RPMI8226 (cell line): ENCODE measurements at regions not wholly inside any gene's neighbourhood (a gene's known extent, or its start where the extent isn't known, plus 50 kb on each side); places are given as distances from the start of the nearest gene placed in this dataset.

Source experiments
- DNase-seq: peaks from one replicate; pipeline ENCODE4 v3.0.0-alpha.2; 2015

DNA sequence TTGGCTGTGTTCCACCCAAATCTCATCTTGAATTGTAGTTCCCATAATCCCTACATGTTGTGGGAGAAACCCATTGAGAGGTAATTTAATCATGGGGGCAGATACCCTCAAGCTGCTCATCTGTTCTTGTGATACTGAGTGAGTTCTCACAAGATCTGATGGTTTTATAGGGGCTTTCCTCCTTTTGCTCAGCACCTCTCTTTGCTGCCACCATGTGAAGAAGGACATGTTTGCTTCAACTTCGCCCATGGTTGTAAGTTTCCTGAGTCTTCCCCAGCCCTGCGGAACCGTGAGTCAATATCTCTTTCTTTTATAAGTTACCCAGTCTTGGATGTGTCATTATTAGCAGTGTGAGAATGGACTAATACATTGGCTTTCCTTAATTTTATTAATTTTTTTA lies 527.8 kb downstream of the MDFIC start:
- DNase-seq = no peak

DNA sequence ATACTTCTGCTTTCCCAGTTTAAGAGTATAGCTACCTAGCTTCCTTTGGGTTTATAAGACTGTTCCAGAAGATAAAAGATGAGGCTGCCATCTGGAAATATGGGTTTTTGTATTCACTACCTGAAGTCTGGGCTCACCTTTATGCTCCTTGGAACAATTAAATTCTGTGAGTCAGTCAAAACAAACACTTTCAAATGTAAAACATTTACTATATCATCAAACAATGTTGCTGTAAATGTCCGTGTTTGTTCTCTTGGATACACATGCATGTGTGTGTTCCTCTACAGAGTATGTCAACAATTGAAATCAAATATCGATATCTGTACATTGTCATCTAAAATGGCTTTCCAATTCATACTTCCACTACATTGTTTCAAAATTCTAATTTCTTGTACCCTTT lies 525.6 kb downstream of the MDFIC start:
- DNase-seq = no peak

DNA sequence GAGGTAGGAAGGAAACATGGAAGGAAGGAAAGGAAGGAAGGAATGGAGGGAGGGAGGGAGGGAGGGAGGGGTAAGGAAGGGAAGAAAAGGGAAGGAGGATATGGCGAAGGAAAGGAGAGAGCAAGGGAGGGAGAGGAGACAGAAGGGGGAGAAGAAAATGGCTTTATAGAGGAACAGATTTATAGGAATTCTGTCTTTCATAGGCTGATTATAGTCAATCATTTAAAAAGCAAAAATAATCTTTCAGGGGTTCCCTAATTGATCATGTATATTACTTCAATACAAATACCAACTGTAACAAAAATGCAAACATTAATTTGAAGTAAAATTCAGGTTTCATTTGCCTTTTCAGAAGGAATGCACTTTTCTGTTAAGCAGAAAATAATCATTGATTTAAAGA lies 519.1 kb downstream of the MDFIC start:
- no peak for DNase-seq

DNA sequence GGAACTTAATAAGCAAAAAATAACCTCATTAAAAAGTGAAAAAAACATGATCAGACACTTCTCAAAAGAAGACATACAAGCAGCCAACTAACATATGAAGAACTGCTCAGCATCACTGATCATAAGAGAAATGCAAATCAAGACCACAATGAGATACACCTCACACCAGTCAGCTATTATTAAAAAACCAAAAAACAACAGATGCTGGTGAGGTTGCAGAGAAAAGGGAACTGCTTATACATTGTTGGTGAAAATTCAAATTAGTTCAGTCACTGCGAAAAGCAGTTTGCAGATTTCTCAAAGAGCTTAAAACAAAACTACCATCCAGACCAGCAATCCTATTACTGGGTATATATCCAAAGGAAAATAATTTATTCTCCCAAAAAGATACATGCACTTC lies 513.3 kb downstream of the MDFIC start:
- DNase-seq = no peak

DNA sequence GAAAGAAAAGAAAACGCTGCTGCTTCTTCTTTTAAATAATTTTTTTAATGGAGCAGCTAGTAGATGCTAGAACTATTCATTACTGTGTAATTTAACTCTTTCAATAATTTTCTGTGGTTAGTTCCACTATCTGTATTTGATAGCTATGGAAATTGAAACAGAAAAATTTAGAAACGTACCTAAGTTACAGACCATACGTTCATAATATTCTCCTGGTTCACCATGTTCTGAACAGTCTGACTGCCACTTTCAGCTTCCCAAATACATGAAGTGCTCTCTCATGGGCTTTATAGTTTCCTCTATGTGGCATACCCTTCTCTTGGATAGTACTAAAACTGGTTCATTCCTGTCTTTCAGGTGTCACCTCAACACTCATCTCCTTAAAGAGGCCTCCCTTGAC lies 508.0 kb downstream of the MDFIC start:
- no peak for DNase-seq

DNA sequence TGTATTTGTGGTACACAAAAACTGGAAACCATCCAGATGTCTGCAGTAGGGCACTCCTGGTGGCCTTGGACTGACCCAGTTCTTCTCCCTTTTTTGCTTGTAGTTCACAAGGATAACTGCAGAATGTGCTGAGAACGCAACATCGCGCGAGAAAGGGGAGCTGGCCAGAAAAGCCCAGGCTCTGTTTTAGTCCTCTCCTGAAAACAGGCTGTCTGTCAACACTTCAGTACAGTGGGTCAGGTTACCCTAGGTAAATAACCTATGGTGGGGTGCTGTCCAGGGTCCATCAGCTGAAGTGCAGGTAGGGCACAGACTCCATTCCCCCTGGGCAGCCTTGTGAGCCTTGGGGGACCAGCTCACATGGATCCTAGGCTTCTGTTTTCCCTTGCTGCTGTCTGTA lies 495.8 kb downstream of the MDFIC start:
- DNase-seq = no peak

DNA sequence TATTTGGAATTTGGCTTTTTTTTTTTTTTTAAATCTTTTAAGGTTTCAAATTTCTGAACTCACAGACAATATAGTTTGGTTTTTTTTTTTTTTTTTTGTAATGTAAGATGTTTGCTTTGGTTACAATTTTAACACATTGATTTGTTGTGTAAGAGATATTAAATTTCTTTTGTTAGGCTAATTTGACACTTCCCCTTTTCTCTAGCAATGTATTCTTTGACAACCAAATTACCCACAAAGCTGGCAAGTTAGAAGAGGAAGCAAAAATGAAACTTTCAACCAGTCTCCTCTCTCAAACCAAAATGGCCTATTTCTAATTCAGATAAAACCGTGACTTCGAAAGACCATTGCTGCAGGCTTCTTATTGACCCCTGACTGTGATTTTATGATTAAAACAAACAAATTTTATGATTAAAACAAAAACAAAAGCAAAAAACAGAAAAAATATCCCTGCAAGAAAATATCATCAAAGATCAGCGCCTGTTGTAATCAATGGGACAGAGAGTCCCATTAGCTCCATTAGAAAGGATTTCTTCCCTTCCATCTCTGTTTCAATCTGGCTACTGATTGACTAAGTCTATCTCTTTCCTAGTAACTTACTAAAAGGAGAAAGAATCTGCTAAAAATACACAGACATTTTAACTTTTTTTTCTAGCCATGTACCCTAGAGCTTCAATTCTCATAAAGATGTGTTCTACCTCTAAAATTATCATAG lies 489.2 kb downstream of the MDFIC start:
- DNase-seq = peak; percentile 25

DNA sequence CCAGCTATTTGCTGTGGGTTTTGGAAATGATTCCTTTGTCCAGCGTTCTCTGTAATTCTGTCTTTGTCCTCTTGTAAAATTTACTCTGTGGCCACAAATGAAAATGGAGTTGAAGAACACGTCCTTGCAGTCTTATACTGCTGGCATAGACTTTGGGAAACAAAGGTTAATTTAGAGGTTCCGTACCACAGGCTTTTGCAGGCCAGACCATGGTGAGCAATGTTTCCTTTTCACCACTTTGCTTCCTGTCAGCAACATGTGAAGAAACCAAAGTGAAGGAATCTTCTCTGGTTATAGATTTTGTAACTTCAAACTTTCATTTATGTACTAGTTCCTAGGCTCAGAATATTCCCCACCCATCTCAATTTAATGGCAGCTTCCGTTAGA lies 488.5 kb downstream of the MDFIC start:
- DNase-seq = no peak

DNA sequence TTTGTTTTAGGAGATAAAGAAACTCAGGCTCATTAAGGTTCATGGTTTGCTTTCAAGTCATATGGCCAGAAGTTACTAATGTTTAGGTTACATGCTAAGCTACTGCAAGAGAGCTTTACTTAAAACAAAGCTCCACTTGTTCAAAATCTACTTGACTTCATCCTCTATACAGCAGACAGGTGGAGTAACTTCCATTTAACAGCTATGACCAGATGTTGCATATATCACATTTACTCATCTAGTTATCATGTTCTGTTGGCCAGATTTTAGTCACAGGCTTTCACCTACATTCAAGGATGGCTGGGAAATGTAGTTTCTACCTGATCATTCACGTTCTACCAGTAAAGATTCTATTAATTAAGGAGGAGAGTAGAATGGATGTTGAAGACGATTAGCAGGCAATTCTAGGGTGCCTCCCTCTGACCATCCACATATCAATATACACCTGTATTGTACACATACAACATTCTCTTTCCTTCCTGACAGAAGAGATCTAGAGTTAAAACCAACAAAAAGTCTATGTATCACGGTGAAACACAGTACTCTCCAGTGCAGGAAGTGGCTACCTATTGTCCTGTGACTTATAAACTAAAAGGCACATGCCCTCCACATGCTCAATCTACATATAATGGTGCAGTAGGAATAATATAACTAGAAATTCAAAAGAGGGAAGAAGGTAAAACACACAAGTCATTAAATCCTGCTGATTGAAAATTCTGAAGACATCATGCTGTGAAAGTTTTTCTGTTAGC lies 488.0 kb downstream of the MDFIC start:
- no peak for DNase-seq

DNA sequence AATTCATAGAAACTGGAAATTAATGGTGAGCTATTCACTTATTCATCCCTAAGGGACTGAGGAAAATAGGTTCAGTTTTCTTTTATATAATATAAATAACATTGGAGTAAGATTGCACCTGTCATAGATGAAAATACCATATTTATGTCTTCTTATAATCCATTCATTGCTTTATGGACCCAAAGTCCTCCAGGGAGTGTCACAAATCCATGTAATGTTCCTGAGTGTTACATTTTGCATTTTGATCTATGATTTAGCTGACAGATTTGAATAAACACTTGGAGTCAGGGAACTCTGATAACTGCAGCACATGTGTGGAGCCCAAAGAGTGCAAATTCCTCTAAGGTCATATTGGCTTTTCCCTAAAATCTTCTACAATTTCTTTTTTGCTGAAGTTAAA lies 484.3 kb downstream of the MDFIC start:
- no peak for DNase-seq

DNA sequence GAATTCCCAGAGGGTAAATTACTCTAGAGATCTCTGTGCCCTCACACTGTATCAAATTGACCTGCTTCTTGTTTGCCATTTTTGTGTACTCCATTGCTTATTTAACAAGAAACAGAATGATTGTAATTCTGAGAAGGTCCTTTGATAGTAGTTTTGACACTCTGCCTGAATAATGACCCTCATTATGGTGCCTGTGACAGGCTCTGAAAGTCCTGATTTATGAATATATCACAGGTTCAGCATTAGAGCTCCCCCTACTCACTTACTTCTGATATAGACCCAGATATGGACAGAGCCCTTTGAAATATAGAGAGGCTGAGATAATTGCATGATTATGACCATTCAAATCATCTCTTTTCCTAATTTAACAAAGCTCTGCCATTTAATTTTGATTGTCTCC lies 465.2 kb downstream of the MDFIC start:
- no peak for DNase-seq

DNA sequence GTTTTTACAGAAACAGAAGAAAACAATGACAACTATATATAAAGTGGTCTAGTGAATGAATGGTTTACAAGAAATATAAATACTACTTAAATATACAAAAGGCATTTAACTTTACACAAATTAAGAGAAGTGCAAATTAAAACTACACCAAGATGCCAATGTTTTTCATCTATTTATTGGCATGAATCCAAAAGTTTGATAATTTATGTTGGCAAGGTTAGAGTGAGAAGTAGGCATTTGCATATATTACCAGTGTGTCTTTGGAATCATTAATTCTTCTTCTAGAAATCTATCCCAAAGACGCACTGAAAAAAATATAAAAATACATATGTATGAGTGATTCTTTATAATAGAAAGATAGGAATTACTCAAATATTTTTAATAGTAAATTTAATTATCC lies 457.4 kb downstream of the MDFIC start:
- no peak for DNase-seq

DNA sequence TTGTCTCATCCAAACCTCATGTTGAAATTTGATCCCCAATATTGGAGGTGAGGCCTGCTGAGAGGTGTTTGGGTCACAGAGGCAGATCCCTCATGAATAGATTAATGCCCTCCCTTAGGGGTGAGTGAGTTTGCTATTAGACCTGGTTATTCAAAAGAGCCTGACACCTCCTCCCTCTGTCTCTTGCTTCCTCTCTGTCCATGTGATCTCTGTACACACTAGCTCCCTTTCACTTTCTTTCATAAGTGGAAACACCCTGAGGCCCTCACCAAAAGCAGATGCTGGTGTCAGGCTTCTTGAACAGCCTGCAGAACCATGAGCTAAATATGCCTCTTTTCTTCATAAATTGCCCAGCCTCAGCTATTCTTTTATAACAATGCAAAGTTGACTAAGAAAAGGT lies 447.1 kb downstream of the MDFIC start:
- no peak for DNase-seq

DNA sequence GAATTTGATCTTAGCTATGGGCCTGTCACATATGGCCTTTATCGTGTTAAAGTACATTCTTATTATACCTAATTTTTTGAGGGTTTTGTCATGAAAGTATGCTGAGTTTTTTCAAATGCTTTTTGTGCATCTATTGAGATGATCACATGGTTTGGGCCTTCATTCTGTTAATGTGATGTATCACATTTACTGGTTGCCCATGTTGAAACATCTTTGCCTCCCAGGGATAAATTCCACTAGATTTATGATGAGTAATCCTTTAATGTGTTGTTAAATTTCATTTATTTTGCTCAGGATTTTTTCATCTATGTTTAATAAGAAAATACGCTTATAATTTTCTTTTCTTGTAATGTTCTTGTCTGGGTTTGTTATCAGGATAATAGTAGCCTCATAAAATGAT lies 442.0 kb downstream of the MDFIC start:
- DNase-seq = no peak

DNA sequence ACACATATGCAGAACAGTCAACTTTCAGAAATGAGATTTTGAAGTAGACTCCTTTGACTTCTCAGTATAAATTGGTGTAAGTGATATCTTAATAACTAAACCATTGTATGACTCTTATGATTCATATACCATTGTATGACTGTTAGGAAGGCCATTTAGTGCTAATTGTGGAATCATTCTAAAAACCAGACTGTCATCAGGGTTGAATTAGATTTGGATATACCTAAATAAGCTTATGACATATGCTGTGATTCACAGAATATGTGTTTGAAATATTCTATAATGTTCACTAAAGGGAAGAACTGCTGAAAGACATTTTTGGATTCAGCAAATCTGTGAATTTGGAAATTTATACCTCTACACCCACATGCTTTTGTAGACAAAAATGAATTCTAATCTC lies 438.1 kb downstream of the MDFIC start:
- no peak for DNase-seq

DNA sequence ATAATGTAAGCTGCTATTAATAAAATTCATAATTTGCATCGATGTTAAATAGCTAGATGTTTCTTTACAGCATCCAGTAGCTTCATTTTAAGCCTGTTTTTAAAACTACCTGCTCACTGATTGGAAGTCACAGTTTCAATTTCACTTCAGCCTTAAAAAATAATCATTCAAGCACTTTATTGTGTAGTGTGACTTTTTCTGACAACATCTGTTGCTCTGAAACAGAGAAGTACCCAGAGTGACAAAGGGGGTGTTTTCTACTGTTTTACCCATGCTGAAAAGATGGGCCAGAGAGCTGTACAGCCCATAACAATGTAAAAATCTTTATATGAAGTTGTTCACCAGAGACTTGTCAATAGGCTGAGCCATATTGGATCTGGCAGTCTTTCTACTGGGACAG lies 437.2 kb downstream of the MDFIC start:
- DNase-seq = no peak

DNA sequence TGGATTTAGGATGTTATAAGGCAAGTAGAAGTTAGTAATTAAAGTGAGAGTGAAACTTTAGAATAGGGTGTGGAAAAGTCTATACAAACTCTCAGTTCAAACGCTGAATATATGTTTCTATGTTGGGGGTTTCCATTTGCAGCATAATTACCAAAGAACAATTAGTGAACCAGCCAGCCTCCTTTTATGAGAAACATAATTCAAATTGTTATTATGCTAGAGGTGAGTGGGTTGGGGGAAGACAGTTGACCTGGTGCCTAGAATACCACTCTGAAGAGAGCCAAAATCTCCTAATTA lies 435.8 kb downstream of the MDFIC start:
- no peak for DNase-seq

DNA sequence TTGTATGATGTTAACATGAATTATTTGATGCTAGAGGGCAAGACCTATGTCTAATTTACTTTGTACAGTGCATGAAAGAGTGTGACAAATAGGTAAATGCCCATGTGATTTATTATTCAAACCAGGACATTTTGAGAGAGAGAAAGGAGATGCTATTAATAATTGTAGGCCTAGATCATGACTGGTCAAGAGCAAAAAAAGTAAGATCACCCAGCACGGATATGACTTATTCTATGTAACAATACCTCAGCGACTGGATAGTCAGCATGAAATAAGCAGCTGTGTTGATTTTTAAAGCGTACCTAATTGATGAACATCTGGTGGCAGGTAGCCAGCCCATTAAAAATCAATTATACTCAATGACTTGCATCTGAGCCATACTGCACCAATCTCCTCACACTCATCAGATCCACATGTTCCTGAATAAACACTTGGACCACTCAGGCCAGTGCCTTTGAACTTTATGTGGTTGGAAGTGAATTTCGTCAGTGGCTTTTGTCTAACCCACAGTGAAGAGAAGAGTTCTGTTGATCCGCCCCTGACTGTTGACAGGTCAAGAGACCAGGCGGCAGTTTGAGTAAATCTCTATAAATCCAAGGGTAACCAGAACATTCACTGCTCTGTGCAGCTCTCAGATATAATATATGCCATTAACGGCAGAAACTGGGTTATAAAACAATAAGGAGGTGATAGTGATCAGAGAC lies 435.3 kb downstream of the MDFIC start:
- no peak for DNase-seq

DNA sequence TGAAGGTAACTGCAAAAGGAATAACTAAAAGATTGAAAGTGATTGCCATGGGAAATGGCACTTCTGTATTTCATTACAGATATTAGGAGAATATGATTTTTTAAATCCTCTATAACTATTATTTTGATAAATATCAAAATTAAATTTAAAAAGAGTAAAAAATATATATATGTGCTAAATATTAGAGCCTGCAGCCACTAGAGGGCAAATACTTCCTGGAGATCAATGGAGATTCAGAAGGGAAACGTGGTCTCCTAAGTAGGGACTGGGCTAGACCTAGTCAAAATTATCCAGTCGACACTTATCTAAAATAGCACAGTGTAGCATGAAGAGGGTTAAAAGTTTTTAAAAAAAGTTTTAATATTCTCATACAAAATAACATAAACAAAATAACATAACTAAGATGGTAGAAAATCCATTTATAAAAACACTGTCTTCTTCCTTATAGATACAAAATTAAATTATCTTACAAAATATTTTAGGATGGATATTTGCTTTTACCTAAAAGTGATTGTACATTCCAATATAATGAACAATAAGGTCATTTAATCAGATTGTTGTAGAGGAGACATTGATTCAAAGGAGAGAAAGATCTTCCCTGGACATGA lies 434.3 kb downstream of the MDFIC start:
- DNase-seq = peak; percentile 61

DNA sequence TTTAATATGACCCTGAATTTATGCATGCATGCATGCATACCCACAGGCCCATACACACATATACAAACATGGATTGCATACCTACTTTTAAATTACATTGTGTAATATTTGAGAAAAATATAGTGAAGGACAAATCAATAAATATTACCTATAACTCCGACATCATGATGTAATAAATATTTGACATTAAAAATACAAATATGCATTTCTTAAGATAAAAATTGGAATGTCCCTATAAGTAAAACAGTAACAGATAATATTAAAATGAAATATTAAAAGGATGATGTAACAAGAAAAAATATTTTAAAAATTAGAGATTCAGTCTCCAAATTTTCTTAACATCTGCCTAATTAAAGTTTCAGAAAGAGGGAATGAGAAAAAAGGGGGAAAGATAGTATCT lies 433.0 kb downstream of the MDFIC start:
- no peak for DNase-seq

DNA sequence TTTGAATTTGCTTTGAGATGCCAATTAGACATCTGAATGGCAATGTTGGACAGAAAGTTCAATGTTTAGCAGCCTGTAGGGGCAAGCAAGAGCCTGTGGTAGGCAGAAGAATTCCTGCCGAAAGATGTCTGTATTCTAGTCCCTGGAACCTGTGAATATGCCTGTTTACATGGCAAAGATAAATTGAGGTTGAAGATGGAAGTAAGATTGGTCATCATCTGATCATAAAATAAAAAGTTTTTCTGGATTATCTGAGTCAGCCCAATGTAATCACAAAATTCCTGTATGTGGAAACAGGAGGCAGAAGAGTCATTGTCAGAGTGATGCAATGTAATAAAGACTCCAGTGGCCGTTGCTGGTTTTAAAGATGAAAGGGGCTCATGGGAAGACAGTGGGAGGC lies 430.5 kb downstream of the MDFIC start:
- DNase-seq = no peak

DNA sequence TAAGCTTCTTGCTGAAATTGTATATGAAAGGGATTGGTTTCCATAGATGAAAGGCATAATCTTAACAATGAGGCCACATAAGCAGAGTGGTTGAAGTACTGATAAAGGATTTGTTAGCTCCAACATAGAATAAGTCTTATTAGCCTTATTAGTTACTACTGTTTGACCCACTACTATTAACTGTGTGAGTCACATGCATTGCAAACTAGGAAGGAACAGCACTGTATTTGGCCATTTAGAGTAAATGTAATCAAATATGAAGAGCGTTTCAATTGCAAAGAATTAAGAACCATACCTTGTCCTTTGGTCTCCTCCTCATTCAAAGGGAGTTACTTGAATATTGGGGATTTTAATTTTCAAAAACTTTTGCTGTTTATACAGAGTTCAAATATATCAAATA lies 428.9 kb downstream of the MDFIC start:
- no peak for DNase-seq

DNA sequence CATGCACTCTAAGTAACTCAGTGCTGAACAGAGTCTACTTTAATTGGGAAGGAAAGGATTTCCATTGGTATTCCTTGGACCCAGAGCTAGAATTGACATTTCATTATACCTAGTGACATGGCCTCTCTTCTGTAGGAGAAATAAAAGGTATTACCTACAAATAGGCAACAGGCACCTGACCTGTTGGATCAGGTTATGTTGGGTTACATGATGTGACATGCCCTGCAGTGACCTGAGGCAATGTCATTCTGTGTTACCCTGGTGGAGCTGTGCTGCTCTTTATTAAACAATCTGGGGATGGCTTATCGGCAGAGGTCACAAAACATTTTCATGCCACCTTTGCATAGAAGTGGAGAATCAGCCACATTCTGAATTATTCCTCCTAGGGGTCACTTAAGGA lies 427.7 kb downstream of the MDFIC start:
- DNase-seq = no peak

DNA sequence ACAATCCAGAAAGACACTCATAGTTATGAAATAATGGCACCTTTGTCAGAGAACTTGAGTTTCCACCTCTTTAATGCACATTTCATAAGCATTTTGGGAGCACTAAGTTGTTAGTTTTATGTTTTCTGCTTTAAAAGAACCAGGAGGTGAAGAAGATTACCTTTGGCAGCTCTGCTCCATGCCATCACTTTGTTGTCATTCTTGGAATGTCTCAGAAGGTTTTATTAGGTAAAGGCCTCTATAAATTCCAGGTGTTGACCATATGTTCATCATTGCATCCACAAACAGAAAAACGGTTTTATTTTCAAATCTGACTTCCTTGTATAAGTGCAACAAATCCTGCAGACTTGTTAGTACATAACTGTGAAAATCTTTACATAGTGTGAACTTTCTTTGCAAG lies 424.8 kb downstream of the MDFIC start:
- no peak for DNase-seq
